ENCODE measurements at regions not wholly inside any gene's neighbourhood (a gene's known extent, or its start where the extent isn't known, plus 50 kb on each side); places are given as distances from the start of the nearest gene placed in this dataset.
"Not testable (repeated sequence)": the region's sequence is repeated elsewhere in the genome, so short reads cannot be mapped to it uniquely, and the experiment has no call there.

GRCh38 chr1:148362626-148363438 is 120.3 kb downstream of the PPIAL4G start:
- Histone ChIP-seq H3K27me3 (ENCODE audit: insufficient read depth, poor library complexity, severe bottlenecking) (no peaks in the 10 kb centered on the region), H3K4me1 (ENCODE audit: insufficient read depth, poor library complexity, severe bottlenecking) (no peaks in the 10 kb centered on the region), H3K9me3 (ENCODE audit: severe bottlenecking) (peaks cover 2% of the 10 kb centered on the region), H3K4me3 (ENCODE audit: severe bottlenecking) (no peak overlapping the region), H3K36me3 (ENCODE audit: low read depth) (no peaks in the 10 kb centered on the region), H3K27ac (ENCODE audit: poor library complexity, severe bottlenecking) (no peak overlapping the region)
- no peak for TF ChIP-seq CTCF (IDR thresholded peaks at IDR 0.05; ENCODE audit: poor library complexity, severe bottlenecking)
- ATAC-seq (ENCODE audit: low read depth) (peak; percentile 80), DNase-seq (ENCODE audit: low spot score) (peak; percentile 77)

- no peaks in the 10 kb centered on the region for H3K36me3 ChIP-seq (ENCODE audit: low read depth)
- no peak for TF ChIP-seq CTCF (IDR thresholded peaks at IDR 0.05; ENCODE audit: poor library complexity, severe bottlenecking)
- peak; percentile 29; the same call in 1 of the 3 replicates for ATAC-seq (ENCODE audit: low read depth)
- no peak overlapping the region for H3K4me3 ChIP-seq (ENCODE audit: severe bottlenecking)
- no peak for DNase-seq (ENCODE audit: low spot score)
- H3K27me3 ChIP-seq (ENCODE audit: insufficient read depth, poor library complexity, severe bottlenecking) = no peaks in the 10 kb centered on the region
- H3K4me1 ChIP-seq (ENCODE audit: insufficient read depth, poor library complexity, severe bottlenecking) = no peaks in the 10 kb centered on the region
- H3K9me3 ChIP-seq (ENCODE audit: severe bottlenecking) = peaks cover 2% of the 10 kb centered on the region
- H3K27ac ChIP-seq (ENCODE audit: poor library complexity, severe bottlenecking) = no peak overlapping the region
These were observed 120.9 kb downstream of the PPIAL4G start for GRCh38 chr1:148362216-148362611.

GRCh38 chr1:148361427-148362215 is 121.5 kb downstream of the PPIAL4G start:
- not testable (repeated sequence) for DNase-seq (ENCODE audit: low spot score); H3K9me3 ChIP-seq (ENCODE audit: severe bottlenecking); H3K27ac ChIP-seq (ENCODE audit: poor library complexity, severe bottlenecking); H3K27me3 ChIP-seq (ENCODE audit: insufficient read depth, poor library complexity, severe bottlenecking); H3K4me3 ChIP-seq (ENCODE audit: severe bottlenecking); H3K36me3 ChIP-seq (ENCODE audit: low read depth); H3K4me1 ChIP-seq (ENCODE audit: insufficient read depth, poor library complexity, severe bottlenecking); ATAC-seq (ENCODE audit: low read depth)

GRCh38 chr1:148357037-148357436 is 126.1 kb downstream of the PPIAL4G start:
- Histone ChIP-seq H3K36me3 (ENCODE audit: low read depth) (no peaks in the 10 kb centered on the region), H3K9me3 (ENCODE audit: severe bottlenecking) (peaks cover 2% of the 10 kb centered on the region), H3K27ac (ENCODE audit: poor library complexity, severe bottlenecking) (no peak overlapping the region), H3K27me3 (ENCODE audit: insufficient read depth, poor library complexity, severe bottlenecking) (no peaks in the 10 kb centered on the region), H3K4me1 (ENCODE audit: insufficient read depth, poor library complexity, severe bottlenecking) (no peaks in the 10 kb centered on the region), H3K4me3 (ENCODE audit: severe bottlenecking) (no peak overlapping the region)
- ATAC-seq (ENCODE audit: low read depth) (no peak), DNase-seq (ENCODE audit: low spot score) (no peak)
- no peak for TF ChIP-seq CTCF (IDR thresholded peaks at IDR 0.05; ENCODE audit: poor library complexity, severe bottlenecking)

- H3K36me3 ChIP-seq (ENCODE audit: low read depth) = no peaks in the 10 kb centered on the region
These were observed 127.1 kb downstream of the PPIAL4G start for GRCh38 chr1:148355976-148356375.

More at GRCh38 chr1:148355976-148356375, 127.1 kb downstream of the PPIAL4G start:
- no peak for DNase-seq (ENCODE audit: low spot score)
- Histone ChIP-seq H3K4me1 (ENCODE audit: insufficient read depth, poor library complexity, severe bottlenecking) (no peaks in the 10 kb centered on the region), H3K9me3 (ENCODE audit: severe bottlenecking) (peaks cover 2% of the 10 kb centered on the region), H3K27ac (ENCODE audit: poor library complexity, severe bottlenecking) (no peak overlapping the region), H3K4me3 (ENCODE audit: severe bottlenecking) (no peak overlapping the region), H3K27me3 (ENCODE audit: insufficient read depth, poor library complexity, severe bottlenecking) (no peaks in the 10 kb centered on the region)
- no peak; the same call in 2 of the 3 replicates for ATAC-seq (ENCODE audit: low read depth)
- no peak for TF ChIP-seq CTCF (IDR thresholded peaks at IDR 0.05; ENCODE audit: poor library complexity, severe bottlenecking)

Measured in RWPE2 (cell line).